GM21528 (cell line): ENCODE measurements at regions not wholly inside any gene's neighbourhood (a gene's known extent, or its start where the extent isn't known, plus 50 kb on each side); places are given as distances from the start of the nearest gene placed in this dataset.

ENCODE experiments used
- ATAC-seq: cut with Tn5 transposase; IDR thresholded peaks from one replicate; pipeline ENCODE4 v1.9.1; 2021; ENCODE audit warnings: mild to moderate bottlenecking, moderate library complexity; ENCODE audit not compliant: unreplicated experiment, low FRiP score

DNA sequence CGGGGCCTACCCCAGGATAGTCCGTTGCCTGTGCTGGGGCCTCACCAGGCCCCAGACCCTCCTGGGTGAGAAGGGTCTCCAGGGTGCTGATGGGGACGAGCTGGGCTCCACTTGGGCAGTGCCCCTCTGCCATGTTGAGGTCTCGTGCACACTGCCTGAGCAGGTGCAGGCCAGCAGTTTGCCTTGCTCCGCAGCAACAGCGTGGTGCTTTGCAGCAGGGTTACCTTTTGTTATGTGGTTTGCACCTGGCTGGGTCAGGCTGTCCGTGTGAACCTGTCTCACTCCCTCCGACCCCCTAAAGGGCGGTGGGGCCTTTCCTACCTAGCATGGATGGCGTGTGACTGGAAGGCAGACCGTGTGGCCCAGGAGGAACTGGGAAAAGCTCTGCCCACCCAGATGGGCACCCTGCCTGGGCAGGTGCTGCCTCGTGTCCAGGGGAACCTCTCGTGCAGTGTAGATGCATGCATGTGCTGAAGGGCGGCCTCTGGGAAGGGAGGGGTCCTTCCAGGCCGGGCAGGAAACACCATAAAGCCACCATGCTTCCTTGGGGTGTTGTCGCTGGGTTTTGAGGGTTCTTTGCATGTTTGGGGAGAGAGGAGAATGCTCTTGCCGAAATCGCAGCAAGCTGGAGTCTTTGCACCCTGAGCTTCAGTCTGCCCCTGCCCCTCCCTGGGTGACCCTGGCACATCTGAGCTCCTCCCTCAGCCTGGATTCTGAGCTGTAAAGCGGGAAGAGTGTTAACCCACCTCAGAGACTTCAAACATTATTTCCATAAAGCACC lies 75.4 kb upstream of the PPARA start:
- no peak for ATAC-seq

DNA sequence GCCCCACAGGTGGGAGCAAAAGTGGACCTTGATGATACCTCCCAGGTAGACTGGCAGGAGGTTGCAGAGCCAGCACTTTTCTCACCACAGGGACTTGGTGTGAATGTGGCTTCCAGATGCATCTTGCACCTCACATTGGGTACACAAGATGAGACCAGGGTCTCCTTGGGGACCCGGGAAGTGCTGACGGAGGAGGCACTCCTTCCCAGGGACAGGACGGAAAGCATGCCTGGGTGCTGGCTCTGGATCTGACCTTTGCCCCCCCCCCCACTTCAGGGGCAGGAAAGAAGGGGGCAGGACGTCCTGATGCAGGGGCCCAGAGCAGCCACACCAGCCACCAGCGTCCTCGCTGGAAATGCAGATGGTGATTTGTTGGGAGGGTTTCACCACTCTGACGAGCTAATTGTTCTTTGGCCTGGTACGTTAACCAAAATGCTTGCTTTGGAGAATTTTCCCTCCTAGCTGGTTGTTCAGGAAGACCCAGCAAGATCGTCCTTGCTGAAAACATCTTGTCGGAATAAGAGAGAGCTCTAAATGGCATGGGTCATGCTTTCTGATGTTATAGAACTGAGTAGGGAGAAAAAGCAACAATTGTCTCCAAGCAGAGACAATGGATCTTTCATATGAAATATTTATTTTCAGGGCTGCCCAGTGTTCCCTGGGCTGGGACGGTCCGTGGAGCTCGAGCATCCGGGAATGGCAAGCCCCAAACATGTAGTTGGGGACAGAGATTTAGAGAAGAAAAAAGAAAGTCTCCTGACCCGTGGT lies 74.4 kb upstream of the PPARA start:
- no peak for ATAC-seq

DNA sequence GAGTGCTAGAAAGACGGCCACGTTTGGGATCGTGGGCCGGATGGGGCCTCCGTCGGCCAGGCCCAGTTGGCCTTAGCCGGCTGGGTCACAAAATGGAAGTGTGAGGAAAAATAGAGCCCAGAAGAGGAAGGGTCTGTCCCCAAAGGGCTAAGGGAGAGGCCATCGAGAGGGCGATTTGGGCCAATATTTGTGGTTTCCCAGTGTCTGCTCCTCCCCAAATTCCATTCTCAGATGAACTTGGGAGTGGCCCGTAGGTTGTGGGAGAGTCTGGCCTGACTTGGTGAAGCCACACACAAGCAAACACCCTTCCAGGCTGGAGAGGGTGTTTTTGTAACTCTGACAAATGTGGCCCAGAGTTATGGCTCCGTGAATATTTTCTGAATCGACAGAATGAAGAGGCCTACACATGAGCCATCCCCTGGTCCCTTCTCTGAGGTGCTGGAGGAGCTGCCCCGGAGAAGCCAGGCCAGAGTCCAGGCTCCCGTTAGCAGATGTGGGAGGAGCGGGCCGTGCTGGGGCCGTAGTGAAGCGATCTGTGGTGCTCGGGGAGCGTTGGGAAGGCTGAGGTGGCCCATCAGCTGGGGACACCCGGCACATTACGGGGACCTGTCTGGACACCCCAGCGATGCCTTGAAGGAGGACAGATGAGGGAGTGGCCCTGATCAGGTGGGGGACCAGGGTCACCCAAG lies 73.5 kb upstream of the PPARA start:
- ATAC-seq, result no peak

DNA sequence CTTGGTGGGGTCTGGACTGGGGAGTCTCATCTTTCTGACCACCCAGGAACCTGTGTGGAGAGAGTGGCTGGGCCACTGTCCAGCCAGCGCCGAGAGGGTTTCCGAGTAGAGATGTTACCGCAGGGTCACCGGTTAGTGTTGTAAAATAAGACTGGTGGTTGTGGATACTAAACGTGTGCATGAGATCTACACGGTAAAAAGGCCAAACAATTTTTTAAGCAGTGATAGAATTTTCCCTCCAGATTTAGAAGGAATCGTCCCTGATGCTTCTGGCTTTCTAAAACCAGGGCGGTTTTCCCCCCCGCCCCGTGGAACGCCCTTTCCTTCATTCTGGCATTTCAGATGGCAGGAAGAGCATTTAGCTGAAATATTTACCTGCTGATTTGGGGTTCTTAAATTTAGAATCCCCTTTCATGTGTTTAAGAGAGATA lies 72.6 kb upstream of the PPARA start:
- ATAC-seq, result no peak

DNA sequence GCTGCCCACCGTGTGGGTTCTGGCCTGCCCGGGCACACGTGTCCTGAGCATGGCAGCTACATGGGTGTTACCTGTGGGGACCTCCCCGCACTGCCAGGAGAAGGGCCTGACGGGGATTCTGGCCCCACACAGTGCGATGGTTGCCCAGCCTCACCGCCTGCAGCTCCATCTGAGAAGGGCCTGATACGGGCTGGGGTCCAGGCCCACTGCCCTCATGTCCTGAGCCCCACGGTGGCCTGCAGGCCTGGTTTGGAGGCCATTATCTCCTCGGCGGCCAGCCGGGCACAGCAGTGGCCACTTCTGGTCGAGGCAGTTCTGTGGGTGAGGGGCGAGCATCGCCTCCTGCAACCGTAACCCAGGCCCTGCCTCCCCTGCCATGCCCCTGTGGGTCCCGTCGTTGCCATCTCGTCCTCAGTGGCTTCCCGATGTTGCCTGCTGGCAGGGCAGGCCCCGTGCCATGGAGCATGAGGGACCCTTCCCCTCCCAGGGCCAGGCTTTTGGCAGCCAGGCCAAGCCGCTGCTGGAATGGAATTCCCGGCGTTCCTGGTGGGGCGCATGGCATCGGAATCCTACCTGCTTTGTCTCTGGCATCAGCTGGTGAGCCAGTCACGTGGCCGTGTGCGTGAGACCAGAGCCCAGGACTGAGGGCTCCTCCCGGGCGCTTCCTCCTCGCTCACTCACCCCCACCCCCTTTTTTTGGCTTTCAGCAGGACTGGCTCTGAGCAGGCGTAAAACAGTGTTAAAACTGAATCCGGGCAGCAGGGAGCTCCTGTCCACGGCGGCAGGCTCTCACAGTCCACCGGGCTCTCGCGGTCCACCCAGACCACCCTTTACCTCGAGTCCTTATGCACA lies 71.9 kb upstream of the PPARA start:
- ATAC-seq, result no peak

DNA sequence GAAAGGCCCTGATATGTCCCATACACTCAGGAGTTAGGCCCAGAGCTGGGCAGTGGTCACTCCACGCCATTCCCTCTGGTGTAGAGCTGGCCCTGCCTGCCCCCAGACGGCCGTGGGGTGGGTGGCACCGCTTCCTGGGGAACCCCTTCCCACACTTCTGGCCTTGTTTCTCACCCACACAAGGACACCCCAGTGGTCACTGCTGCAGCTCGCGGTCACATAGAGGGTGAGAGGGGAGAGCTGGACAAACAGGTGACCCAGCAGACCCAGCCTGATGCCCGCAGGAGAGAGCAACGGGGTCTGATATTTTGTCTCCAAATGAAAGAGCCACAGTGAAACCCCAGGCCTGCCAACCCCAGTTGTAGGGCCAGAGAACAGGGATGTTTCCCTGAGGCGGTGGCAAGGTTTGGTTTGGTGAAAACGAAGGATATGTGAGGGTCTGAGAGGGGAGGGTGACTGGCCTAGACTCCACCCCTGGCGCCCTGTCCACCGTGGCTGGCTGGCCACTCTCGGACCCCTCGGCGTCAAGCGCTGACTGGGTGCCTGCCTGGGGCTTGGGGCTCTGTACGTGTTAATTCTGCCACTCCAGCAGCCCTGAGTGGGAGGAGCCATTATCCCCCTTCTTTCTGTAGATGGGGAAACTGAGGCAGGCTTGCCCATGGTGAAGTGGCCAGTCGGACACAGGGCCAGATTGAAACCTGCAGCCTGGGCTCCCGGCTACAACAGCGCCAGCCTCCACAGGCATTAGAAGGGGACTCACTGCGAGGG lies 71.0 kb upstream of the PPARA start:
- ATAC-seq, result no peak

DNA sequence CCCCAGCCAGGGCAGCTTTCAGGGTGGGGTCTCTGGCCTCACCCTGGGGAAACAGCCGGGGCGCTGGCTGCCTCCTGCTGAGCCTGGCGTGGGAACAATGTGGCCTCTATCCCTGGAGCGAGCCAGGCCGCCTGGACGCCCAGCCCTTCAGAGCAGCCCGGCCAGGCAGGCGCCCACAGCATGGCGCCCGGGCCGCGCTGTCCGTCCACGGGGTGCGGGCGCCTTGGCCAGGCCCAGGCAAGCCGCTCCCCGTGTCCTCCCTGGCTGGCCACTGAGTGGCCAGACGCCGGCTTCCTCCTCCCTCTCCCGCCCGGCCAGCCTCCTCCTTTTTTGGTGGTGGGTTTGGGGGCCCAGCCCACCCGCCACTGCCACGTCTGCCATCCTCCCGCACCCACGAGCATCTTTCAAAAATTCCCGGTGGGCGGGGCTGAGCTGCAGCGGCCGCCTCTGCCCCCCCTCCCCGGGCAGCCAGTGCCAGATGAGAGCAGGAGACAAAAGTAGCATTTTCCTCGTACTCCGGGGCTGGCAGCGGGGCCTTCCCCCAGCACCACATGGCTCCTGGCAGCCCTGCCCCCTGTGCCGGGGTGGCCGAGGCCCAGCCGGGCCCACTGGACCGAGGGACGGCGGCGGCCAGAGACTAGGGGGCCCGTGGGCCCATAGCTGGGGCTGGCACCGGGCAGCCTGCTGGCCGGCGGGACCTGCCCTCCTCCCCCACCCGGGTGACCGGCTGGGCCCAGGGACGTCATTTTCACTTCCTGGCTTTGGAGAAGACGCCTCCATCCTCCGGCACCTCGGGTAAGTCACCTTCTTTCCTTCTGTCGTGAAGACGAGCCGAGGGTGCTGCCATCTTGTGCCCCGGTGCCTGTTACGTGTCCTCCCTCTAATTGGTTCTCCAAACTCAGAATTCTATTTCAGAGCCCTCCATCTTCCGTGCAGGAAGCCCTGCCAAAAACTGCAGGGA lies 70.2 kb upstream of the PPARA start:
- no peak for ATAC-seq

DNA sequence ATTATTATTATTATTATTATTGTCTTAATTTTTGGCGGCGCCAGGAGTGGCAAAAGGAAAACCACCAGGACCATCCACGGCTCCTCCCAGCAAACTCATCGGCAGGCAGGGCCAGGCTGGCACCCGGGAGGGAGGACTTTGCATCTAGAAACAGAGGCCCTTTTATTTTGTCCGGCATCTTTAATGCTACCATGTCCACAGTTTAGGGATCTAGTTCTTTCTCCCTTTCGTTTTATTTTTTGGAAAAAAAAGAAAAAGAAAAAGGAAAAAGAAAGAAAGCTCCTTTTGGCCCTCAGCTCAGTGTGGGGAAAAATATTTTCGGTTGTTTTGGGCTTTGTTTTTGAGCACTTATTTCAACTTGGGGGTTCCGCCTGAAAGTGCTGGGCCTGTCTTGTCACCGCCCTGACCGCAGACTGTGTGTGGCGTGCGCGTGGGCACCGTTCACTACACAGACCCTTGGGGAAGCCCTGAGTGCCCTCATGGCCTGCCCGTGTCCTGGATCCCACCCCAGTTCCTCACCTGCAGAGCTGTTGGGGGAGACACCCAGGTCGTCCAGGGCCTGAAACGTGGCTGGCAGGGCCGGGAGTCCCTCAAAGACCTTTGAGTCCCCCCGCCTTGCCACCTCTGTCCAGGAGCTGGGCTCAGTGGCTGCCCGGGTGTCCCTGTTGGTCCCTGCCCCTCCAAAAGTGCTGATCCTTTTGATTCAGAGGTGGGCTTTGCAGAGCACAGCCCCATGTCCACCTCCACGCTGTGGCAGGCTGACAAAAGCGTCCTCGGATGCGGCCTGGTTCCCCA lies 69.1 kb upstream of the PPARA start:
- no peak for ATAC-seq

DNA sequence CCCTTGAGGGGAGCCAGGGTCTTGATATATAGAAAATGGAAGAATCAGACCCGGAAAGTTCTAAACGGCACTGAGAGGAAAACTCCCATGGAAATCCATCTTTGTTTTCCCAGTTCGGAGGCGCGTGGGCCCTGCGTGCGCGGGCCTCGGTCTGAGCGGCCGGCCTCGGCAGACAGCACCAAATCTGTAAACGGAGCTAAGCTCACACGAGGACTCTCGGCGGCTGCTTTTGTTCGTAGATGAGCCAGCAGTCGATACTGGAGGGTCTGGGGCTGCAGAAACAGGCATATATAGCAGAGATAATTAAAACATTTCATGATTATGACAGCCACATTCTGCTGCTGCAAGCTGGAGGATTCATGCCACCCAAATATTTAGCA lies 68.5 kb upstream of the PPARA start:
- ATAC-seq, result no peak

DNA sequence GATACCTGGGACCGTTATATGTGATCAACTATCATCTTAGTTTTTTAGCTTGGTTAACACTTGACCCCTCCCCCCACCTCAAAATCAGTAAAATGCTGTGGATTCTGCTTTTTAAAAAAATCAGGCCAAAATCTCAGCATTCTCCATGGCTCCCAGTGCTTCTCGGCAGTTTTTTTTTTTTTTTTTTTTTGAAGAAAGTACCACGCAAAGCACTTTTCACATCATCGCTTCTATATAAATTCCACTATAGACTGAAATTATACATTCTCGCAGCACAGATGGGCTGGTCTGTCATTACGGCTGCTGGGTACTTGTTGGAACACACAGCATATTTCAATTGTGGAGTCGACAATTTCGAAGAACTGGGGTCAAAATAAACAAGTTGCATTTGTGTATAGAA lies 67.7 kb upstream of the PPARA start:
- no peak for ATAC-seq

DNA sequence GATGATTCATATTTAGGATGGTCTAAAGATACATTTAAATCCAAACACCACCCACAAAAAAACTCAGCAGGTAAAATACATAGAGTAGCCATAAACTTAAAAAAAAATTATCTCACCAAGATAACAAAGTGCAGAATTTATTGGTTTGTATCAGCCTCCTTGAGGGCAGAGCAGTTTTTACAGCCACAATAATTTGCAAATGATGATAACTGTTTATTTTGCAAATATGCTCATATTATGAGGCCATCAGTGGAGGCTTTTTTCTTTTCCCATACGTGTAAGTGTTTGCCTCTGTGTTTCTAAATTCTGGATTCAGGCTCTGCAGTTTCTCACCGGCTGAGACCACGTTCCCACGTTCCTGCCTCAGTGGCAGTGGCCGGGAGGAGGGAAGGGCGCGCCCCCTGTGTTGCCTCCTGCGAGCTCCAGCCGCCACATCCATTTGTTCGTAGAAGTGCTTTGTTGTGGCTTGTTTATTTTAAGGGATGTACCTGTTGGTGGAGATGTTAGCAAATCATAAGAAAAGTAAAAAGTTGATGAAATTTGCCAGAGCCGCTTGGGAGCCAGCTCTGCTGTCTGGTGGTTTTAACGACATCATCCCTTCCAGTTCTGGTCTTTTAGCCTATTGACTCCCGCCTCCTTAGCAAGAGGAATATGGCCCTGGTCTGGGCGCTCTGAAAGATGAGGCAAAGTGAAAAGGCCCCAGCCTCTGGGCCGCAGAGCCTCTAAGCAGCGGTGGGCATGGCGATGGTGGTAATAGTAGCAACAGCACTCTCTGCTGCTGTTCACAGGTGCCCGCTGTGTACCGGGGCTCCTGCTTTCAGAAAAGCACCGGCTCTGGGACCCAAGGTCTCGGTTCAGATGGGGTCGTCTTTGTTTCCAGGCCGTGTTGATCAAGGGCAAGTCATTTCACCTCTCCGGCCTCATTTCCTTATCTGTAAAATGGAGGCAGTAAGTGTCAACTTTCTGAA lies 66.7 kb upstream of the PPARA start:
- ATAC-seq, result no peak

DNA sequence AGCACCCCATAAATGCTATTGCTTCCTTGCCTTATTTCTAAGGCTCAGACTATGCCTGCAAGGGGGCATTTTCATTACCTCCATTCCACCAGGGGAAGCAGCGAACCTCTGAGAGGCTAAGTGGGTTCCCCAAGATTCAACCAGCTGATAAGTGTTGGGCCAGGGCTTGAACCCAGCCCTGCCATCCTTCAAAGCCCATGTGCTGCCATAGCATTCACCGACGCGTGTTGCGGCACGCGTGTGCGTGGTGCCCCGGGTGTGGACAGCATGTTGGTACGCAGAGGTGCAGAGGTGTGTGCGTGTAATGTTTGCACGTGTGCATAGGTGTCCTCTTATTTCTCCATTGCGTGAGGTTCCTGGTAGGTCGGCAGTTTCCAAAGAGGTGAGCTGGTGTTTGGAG lies 66.0 kb upstream of the PPARA start:
- ATAC-seq, result no peak

DNA sequence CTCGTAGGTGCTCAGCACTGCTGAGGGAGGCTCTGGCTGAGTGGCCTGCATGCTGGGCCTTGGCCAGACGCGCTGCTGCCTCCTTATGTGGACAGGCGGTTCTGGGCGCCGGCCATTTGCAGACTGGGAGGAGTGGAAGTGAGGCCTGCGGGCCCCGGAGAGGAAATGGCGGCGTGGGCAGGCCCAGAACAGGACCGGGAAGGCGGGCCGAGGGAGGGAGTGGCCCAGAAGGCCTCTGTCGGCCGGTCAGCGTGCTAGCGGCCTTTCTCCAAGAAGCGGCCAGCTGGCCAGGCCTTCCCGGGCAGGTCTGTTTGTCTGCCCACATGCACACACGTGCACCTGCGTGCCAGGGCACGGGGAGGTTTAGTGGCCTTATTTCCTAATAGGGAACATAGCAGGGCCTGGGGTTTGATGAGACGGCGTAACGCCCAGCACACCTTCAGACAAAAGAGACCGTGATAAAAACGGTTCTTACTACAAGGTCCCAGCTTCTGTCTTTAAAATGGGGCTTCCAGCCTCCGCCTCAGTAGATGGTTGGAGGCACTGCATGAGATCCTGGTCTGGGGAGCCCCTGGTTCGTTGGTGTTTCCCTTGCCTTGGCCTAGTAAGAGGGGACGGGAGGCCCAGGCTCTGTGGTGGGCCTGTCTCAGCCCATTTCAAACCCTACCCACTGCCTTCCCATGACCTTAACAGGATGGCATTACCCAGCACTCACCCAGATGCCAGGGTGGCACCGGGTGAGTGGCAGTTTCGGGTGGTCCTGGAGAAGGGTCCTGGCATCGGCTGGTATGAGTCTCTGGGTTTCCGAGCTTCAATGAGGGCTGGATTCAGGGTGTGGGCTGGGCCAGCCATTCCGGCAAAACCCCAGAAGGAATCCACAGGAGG lies 65.1 kb upstream of the PPARA start:
- ATAC-seq, result no peak

DNA sequence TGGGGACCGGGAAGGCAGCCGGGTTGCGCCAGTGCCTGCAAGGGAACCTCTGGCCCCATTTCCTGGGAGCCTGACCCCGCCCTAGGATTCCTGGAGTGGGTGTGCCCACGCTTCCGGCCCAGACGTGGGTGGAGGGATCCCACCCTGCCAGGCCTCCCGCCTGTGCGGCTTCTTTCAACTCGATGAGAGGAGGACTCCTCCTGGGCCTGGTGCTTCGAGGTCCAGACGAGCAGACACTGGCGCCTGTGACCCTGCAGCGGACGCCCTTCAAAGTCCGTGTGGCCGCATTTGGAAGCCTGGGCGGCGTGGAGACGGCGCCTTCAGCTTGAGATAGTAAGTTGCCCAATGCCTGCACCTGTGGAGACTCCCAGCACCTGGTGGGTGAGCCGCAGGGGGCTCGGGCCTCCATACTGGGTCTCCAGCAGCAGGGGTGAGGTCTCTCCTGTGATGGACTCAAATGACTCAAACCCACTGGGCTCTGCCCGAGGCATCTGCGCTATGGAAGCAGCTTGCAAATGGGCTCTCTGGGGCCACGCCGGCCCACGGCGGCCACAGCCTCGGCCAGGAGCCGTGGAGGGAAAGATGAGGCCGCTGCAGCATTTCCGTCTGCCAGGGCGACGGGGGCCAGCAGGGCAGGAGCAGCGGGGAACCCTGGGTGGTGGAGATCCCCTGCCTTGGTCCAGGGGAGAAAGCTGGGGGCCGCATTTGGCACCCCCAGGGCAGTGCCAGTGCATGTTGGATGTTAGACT lies 64.3 kb upstream of the PPARA start:
- no peak for ATAC-seq
